ENCODE measurements at regions not wholly inside any gene's neighbourhood (a gene's known extent, or its start where the extent isn't known, plus 50 kb on each side); places are given as distances from the start of the nearest gene placed in this dataset.

- no peak for DNase-seq (ENCODE audit: low spot score)
Measured at GRCh38 chr18:56278421-56279003, 359.9 kb downstream of the TXNL1 start.

- DNase-seq (ENCODE audit: low spot score) = no peak
Measured at GRCh38 chr18:56276466-56276865, 361.9 kb downstream of the TXNL1 start.

GRCh38 chr18:56273541-56274219, 364.7 kb downstream of the TXNL1 start:
- no peak for DNase-seq (ENCODE audit: low spot score)

GRCh38 chr18:56270671-56271250, 367.6 kb downstream of the TXNL1 start:
- no peak for DNase-seq (ENCODE audit: low spot score)

GRCh38 chr18:56269958-56270357, 368.4 kb downstream of the TXNL1 start:
- no peak for DNase-seq (ENCODE audit: low spot score)

GRCh38 chr18:56268952-56269351, 369.4 kb downstream of the TXNL1 start:
- no peak for DNase-seq (ENCODE audit: low spot score)

- no peak for DNase-seq (ENCODE audit: low spot score)
Measured at GRCh38 chr18:56267334-56267733, 371.1 kb downstream of the TXNL1 start.

- no peak for DNase-seq (ENCODE audit: low spot score)
Measured at GRCh38 chr18:56258178-56258577, 380.2 kb downstream of the TXNL1 start.

- no peak for DNase-seq (ENCODE audit: low spot score)
Measured at GRCh38 chr18:56257205-56257604, 381.2 kb downstream of the TXNL1 start.

- DNase-seq (ENCODE audit: low spot score) = no peak
Measured at GRCh38 chr18:56256659-56257058, 381.7 kb downstream of the TXNL1 start.

- no peak for DNase-seq (ENCODE audit: low spot score)
Measured at GRCh38 chr18:56255381-56255780, 383.0 kb downstream of the TXNL1 start.

GRCh38 chr18:56252456-56252855, 385.9 kb downstream of the TXNL1 start:
- DNase-seq (ENCODE audit: low spot score) = no peak

GRCh38 chr18:56248610-56249235, 389.7 kb downstream of the TXNL1 start:
- DNase-seq (ENCODE audit: low spot score) = no peak

GRCh38 chr18:56246916-56247315, 391.5 kb downstream of the TXNL1 start:
- no peak for DNase-seq (ENCODE audit: low spot score)

- DNase-seq (ENCODE audit: low spot score) = no peak
Measured at GRCh38 chr18:56245866-56246580, 392.4 kb downstream of the TXNL1 start.

- no peak for DNase-seq (ENCODE audit: low spot score)
Measured at GRCh38 chr18:56240405-56240804, 398.0 kb downstream of the TXNL1 start.

GRCh38 chr18:56238576-56238975, 399.8 kb downstream of the TXNL1 start:
- DNase-seq (ENCODE audit: low spot score) = no peak

GRCh38 chr18:56235481-56236013, 402.8 kb downstream of the TXNL1 start:
- no peak for DNase-seq (ENCODE audit: low spot score)

- DNase-seq (ENCODE audit: low spot score) = no peak
Measured at GRCh38 chr18:56235071-56235470, 403.3 kb downstream of the TXNL1 start.

GRCh38 chr18:56233595-56233994, 404.8 kb downstream of the TXNL1 start:
- no peak for DNase-seq (ENCODE audit: low spot score)

- no peak for DNase-seq (ENCODE audit: low spot score)
Measured at GRCh38 chr18:56226025-56226424, 412.4 kb downstream of the TXNL1 start.

Measured in globus pallidus (tissue), 1 donor.